ENCODE measurements at regions not wholly inside any gene's neighbourhood (a gene's known extent, or its start where the extent isn't known, plus 50 kb on each side); places are given as distances from the start of the nearest gene placed in this dataset.

GRCh38 chr2:208948073-208948472, 475.8 kb upstream of the MAP2 start:
- TF ChIP-seq, protein P1, sequence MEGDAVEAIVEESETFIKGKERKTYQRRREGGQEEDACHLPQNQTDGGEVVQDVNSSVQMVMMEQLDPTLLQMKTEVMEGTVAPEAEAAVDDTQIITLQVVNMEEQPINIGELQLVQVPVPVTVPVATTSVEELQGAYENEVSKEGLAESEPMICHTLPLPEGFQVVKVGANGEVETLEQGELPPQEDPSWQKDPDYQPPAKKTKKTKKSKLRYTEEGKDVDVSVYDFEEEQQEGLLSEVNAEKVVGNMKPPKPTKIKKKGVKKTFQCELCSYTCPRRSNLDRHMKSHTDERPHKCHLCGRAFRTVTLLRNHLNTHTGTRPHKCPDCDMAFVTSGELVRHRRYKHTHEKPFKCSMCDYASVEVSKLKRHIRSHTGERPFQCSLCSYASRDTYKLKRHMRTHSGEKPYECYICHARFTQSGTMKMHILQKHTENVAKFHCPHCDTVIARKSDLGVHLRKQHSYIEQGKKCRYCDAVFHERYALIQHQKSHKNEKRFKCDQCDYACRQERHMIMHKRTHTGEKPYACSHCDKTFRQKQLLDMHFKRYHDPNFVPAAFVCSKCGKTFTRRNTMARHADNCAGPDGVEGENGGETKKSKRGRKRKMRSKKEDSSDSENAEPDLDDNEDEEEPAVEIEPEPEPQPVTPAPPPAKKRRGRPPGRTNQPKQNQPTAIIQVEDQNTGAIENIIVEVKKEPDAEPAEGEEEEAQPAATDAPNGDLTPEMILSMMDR (conservative IDR thresholded peaks at IDR 0.05 in 1 of 2, IDR thresholded peaks at IDR 0.05 in 1 of 2; ENCODE audit: low read depth in 1 of 2, low read length in 2 of 2): no peak
- TF ChIP-seq EZH2 (IDR thresholded peaks at IDR 0.05; ENCODE audit: low read length, missing control alignments): no peak
